CD14-positive monocyte (primary cell): ENCODE measurements at regions not wholly inside any gene's neighbourhood (a gene's known extent, or its start where the extent isn't known, plus 50 kb on each side); places are given as distances from the start of the nearest gene placed in this dataset.

Experiments used
- DNase-seq, 3 donors: peaks; one replicate each; pipeline ENCODE4 v3.0.0-alpha.2; 2011 to 2022
- H2AFZ ChIP-seq: 2 replicates; pipeline ENCODE4 v1.6.0; 2012; ENCODE audit warnings: mild to moderate bottlenecking, low read depth, low read length, inconsistent platforms; ENCODE audit not compliant: insufficient read depth, poor library complexity, severe bottlenecking
- H3K27ac ChIP-seq, 2 donors: 1 replicate in 1 of 2; 2 replicates in 1 of 2; pipeline ENCODE4 v1.5.1; 2012 to 2013; ENCODE audit warnings: low read length in 2 of 2, control low read depth in 1 of 2, inconsistent platforms in 1 of 2, low read depth in 1 of 2, mild to moderate bottlenecking in 1 of 2
- H3K27me3 ChIP-seq, 2 donors: one replicate each; pipeline versions ENCODE4 v1.6.0 to v1.6.1; 2011 to 2013; ENCODE audit warnings: low read length in 2 of 2; ENCODE audit not compliant: control insufficient read depth in 2 of 2, insufficient read depth in 2 of 2
- H3K36me3 ChIP-seq, 2 donors: replicated peaks in 1 of 2; 1 replicate in 1 of 2; 2 replicates in 1 of 2; pipeline versions ENCODE4 v1.5.1 to v1.6.1; 2012 to 2013; ENCODE audit warnings: low read length in 2 of 2, control low read depth in 1 of 2, inconsistent platforms in 1 of 2, mild to moderate bottlenecking in 1 of 2; ENCODE audit not compliant: insufficient read depth in 2 of 2, control insufficient read depth in 1 of 2
- H3K4me1 ChIP-seq, 2 donors: 1 replicate in 1 of 2; 2 replicates in 1 of 2; pipeline versions ENCODE4 v1.5.1 to v1.6.1; 2012 to 2013; ENCODE audit warnings: low read length in 2 of 2, control low read depth in 1 of 2, inconsistent platforms in 1 of 2, mild to moderate bottlenecking in 1 of 2, moderate library complexity in 1 of 2; ENCODE audit not compliant: insufficient read depth in 2 of 2, control insufficient read depth in 1 of 2
- H3K4me2 ChIP-seq: replicated peaks from 2 replicates; pipeline ENCODE3; 2012; ENCODE audit warnings: low read length, moderate library complexity, mild to moderate bottlenecking; ENCODE audit not compliant: poor library complexity, severe bottlenecking; ENCODE audit errors: extremely low read depth
- H3K4me3 ChIP-seq, 3 experiments: fragments of 200-600 bp in 1 of 3; sonication (generic) in 1 of 3; replicated peaks in 1 of 3; 1 replicate in 2 of 3; 2 replicates in 1 of 3; pipeline ENCODE4 v1.5.1; 2011 to 2013; ENCODE audit warnings: low read length in 3 of 3, mild to moderate bottlenecking in 3 of 3, control low read depth in 2 of 3, low read depth in 2 of 3, inconsistent platforms in 1 of 3, moderate library complexity in 1 of 3
- H3K79me2 ChIP-seq: 2 replicates; pipeline ENCODE4 v1.6.0; 2012; ENCODE audit warnings: mild to moderate bottlenecking, control low read depth, inconsistent platforms, low read length, moderate library complexity; ENCODE audit not compliant: insufficient read depth
- H3K9ac ChIP-seq: 2 replicates; pipeline ENCODE4 v1.6.0; 2017; ENCODE audit warnings: low read length, mild to moderate bottlenecking; ENCODE audit not compliant: insufficient read depth, poor library complexity, severe bottlenecking
- H3K9me3 ChIP-seq, 2 donors: replicated peaks in 1 of 2; 1 replicate in 1 of 2; 2 replicates in 1 of 2; pipeline versions ENCODE4 v1.5.1 to v1.6.1; 2012 to 2013; ENCODE audit warnings: low read length in 2 of 2, control low read depth in 1 of 2; ENCODE audit not compliant: control insufficient read depth in 1 of 2, insufficient read depth in 1 of 2
- H4K20me1 ChIP-seq: 2 replicates; pipeline ENCODE4 v1.6.0; 2012; ENCODE audit warnings: mild to moderate bottlenecking, low read length, control low read depth, moderate library complexity; ENCODE audit not compliant: insufficient read depth
- H3K27ac Mint-ChIP-seq, 7 donors: one replicate each; pipeline ENCODE4 v1.8.0; 2020; ENCODE audit warnings: mild to moderate bottlenecking in 7 of 7, mixed read lengths in 7 of 7, moderate library complexity in 6 of 7, inconsistent platforms in 2 of 7
- H3K27me3 Mint-ChIP-seq, 3 donors: one replicate each; pipeline ENCODE4 v1.8.0; 2021 to 2022; ENCODE audit warnings: low read depth in 3 of 3, mild to moderate bottlenecking in 3 of 3, mixed read lengths in 3 of 3, moderate library complexity in 3 of 3, inconsistent platforms in 1 of 3
- H3K36me3 Mint-ChIP-seq, 2 donors: one replicate each; pipeline ENCODE4 v1.8.0; 2020; ENCODE audit warnings: mixed read lengths in 2 of 2, inconsistent platforms in 1 of 2, mild to moderate bottlenecking in 1 of 2
- H3K4me1 Mint-ChIP-seq: one replicate; pipeline ENCODE4 v1.8.0; 2020; ENCODE audit warnings: mild to moderate bottlenecking, mixed read lengths
- H3K4me3 Mint-ChIP-seq, 2 donors: one replicate each; pipeline ENCODE4 v1.8.0; 2020; ENCODE audit warnings: mild to moderate bottlenecking in 2 of 2, mixed read lengths in 2 of 2, moderate library complexity in 1 of 2
- H3K9me3 Mint-ChIP-seq, 7 donors: one replicate each; pipeline ENCODE4 v1.8.0; 2020 to 2022; ENCODE audit warnings: mixed read lengths in 7 of 7, mild to moderate bottlenecking in 6 of 7, moderate library complexity in 6 of 7, inconsistent platforms in 2 of 7
- WGBS: methylation state at CpG from one replicate; pipeline ENCODE4 v1.1.5; 2013; ENCODE audit warnings: missing lambda C conversion rate; ENCODE audit not compliant: insufficient coverage; 5-methylcytosine and 5-hydroxymethylcytosine counted together
- intact Hi-C, 2 donors: fragments of 100-400 bp; cut with micrococcal nuclease; formaldehyde crosslinking; loops; one replicate each; pipeline versions ENCODE4 v1.15.0 to v1.15.1; 2023
- TF ChIP-seq, protein P1 (sequence below): fragments of 200-600 bp; IDR thresholded peaks from one replicate; pipeline ENCODE4 v1.8.0; 2022; ENCODE audit warnings: antibody characterized with exemption, mild to moderate bottlenecking

- Histone ChIP-seq H3K4me3 (no peak overlapping the region), H3K4me1 (no peaks in the 10 kb centered on the region), H3K36me3 (no peaks in the 10 kb centered on the region), H3K27me3 (no peaks in the 10 kb centered on the region), H3K9ac (no peak overlapping the region), H4K20me1 (no peaks in the 10 kb centered on the region), H3K79me2 (no peaks in the 10 kb centered on the region), H3K9me3 (no peaks in the 10 kb centered on the region), H3K27ac (no peak overlapping the region), H2AFZ (no peak overlapping the region), H3K4me2 (no peak overlapping the region)
- WGBS = 77% methylated on average over 29 of the region's 29 CpGs
- Mint-ChIP-seq H3K4me1 (no peaks in the 10 kb centered on the region), H3K4me3 (no peak overlapping the region), H3K27me3 (peaks cover 9 to 24% (median 19%) of the 10 kb centered on the region in 3 donors), H3K27ac (no peak overlapping the region), H3K36me3 (no peaks in the 10 kb centered on the region), H3K9me3 (no peaks in the 10 kb centered on the region)
- TF ChIP-seq, protein P1, sequence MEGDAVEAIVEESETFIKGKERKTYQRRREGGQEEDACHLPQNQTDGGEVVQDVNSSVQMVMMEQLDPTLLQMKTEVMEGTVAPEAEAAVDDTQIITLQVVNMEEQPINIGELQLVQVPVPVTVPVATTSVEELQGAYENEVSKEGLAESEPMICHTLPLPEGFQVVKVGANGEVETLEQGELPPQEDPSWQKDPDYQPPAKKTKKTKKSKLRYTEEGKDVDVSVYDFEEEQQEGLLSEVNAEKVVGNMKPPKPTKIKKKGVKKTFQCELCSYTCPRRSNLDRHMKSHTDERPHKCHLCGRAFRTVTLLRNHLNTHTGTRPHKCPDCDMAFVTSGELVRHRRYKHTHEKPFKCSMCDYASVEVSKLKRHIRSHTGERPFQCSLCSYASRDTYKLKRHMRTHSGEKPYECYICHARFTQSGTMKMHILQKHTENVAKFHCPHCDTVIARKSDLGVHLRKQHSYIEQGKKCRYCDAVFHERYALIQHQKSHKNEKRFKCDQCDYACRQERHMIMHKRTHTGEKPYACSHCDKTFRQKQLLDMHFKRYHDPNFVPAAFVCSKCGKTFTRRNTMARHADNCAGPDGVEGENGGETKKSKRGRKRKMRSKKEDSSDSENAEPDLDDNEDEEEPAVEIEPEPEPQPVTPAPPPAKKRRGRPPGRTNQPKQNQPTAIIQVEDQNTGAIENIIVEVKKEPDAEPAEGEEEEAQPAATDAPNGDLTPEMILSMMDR = no peak
- intact Hi-C loops = no loop called here
- DNase-seq = no peak
Observed at GRCh38 chr17:79361873-79362771, 248.7 kb downstream of the RBFOX3 start.

DNA sequence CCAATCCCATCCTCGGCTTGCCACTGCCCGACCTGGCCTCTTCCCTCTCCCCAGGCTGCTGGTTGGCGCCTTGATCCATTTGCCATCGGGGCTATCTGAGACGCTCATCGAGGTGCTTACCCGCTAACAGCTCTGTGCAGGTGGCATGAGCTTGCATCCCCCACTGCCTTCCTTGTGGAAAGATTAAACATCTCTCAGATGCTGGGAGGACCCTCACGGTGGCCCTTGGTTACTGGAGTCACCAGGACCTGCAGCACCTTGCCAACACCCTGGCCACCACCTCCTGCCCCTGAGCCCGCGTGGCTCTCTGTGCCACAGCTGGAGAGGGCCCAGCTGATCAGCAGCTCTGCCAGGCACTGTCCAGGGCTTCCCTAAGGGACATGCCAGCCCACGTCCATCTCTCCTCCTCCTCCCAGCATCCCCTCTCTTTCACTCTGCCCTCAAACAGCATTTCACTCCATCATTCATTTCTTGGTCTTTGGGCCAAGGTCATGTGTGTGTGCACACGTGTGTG, 249.6 kb downstream of the RBFOX3 start:
- 72% methylated on average over 11 of the region's 12 CpGs for WGBS
- Histone ChIP-seq H3K36me3 (no peaks in the 10 kb centered on the region), H4K20me1 (no peaks in the 10 kb centered on the region), H3K4me2 (no peak overlapping the region), H3K9ac (no peak overlapping the region), H3K27me3 (no peaks in the 10 kb centered on the region), H3K4me3 (no peak overlapping the region), H3K79me2 (no peaks in the 10 kb centered on the region), H3K4me1 (no peaks in the 10 kb centered on the region), H3K9me3 (no peaks in the 10 kb centered on the region), H3K27ac (no peak overlapping the region), H2AFZ (no peak overlapping the region)
- intact Hi-C loops = no loop called here
- TF ChIP-seq, protein P1 = no peak
- no peak for DNase-seq
- Mint-ChIP-seq H3K27me3 (peaks cover 11 to 23% (median 21%) of the 10 kb centered on the region in 3 donors), H3K27ac (no peak overlapping the region), H3K9me3 (no peaks in the 10 kb centered on the region), H3K36me3 (no peaks in the 10 kb centered on the region), H3K4me3 (no peak overlapping the region), H3K4me1 (no peaks in the 10 kb centered on the region)
